IPS-NIHi11 (cell line): ENCODE measurements at regions not wholly inside any gene's neighbourhood (a gene's known extent, or its start where the extent isn't known, plus 50 kb on each side); places are given as distances from the start of the nearest gene placed in this dataset.
"Not testable (repeated sequence)": the region's sequence is repeated elsewhere in the genome, so short reads cannot be mapped to it uniquely, and the experiment has no call there.

ENCODE experiments used
- DNase-seq: peaks from one replicate; pipeline ENCODE4 v3.0.0; 2012; ENCODE audit warnings: mixed read lengths, low spot score

GRCh38 chr16:31702796-31703195 lies 170.8 kb upstream of the ZNF267 start:
- no peak for DNase-seq

GRCh38 chr16:31703526-31704128 lies 170.0 kb upstream of the ZNF267 start:
- no peak for DNase-seq

GRCh38 chr16:31704138-31704537 lies 169.5 kb upstream of the ZNF267 start:
- no peak for DNase-seq

- no peak for DNase-seq
Observed at GRCh38 chr16:31705371-31705770, 168.2 kb upstream of the ZNF267 start.

- no peak for DNase-seq
Observed at GRCh38 chr16:31706318-31706717, 167.3 kb upstream of the ZNF267 start.

- DNase-seq: no peak
Observed at GRCh38 chr16:31706925-31707324, 166.7 kb upstream of the ZNF267 start.

GRCh38 chr16:31707743-31708335 lies 165.8 kb upstream of the ZNF267 start:
- no peak for DNase-seq

GRCh38 chr16:31708348-31708747 lies 165.3 kb upstream of the ZNF267 start:
- no peak for DNase-seq

GRCh38 chr16:31709181-31709580 lies 164.4 kb upstream of the ZNF267 start:
- DNase-seq: no peak

- no peak for DNase-seq
Observed at GRCh38 chr16:31710134-31710533, 163.5 kb upstream of the ZNF267 start.

- no peak for DNase-seq
Observed at GRCh38 chr16:31710880-31711279, 162.7 kb upstream of the ZNF267 start.

- peak; percentile 34 for DNase-seq
Observed at GRCh38 chr16:31711344-31711845, 162.2 kb upstream of the ZNF267 start.

GRCh38 chr16:31712064-31712540 lies 161.5 kb upstream of the ZNF267 start:
- DNase-seq: no peak

GRCh38 chr16:31713071-31713944 lies 160.3 kb upstream of the ZNF267 start:
- peak; percentile 93 for DNase-seq

GRCh38 chr16:31713945-31714902 lies 159.4 kb upstream of the ZNF267 start:
- peak; percentile 57 for DNase-seq

GRCh38 chr16:31714903-31715504 lies 158.6 kb upstream of the ZNF267 start:
- no peak for DNase-seq

GRCh38 chr16:31715915-31716314 lies 157.7 kb upstream of the ZNF267 start:
- DNase-seq: no peak

GRCh38 chr16:31718998-31719397 lies 154.6 kb upstream of the ZNF267 start:
- no peak for DNase-seq

GRCh38 chr16:31727553-31727952 lies 146.1 kb upstream of the ZNF267 start:
- DNase-seq: no peak

GRCh38 chr16:31734265-31734664 lies 139.3 kb upstream of the ZNF267 start:
- DNase-seq: no peak

GRCh38 chr16:31745098-31745497 lies 128.5 kb upstream of the ZNF267 start:
- DNase-seq: not testable (repeated sequence)
